ENCODE measurements at regions not wholly inside any gene's neighbourhood (a gene's known extent, or its start where the extent isn't known, plus 50 kb on each side); places are given as distances from the start of the nearest gene placed in this dataset.

DNA sequence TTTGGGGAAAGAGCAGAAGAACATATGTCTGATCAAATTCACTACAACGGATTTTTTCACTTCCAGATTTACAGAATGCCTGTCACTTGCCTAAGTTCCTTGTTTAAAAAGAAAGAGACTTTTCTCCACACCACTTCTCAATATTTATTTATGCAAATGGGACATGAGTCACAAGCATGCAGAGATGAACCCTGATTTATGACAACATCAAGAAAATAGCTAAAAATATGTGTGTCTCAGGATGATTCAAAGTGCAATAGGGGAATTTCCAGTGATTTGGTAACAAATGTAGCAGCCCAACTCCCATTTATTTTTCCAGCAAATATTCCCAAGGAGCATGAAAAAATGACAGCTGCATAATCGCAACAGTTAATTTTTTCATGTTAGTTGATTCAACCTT lies 180.4 kb upstream of the FAT1 start:
- Histone ChIP-seq H3K4me2 (ENCODE audit: low read depth, low read length, poor library complexity, severe bottlenecking) (no peak overlapping the region), H3F3A (ENCODE audit: insufficient read depth) (no peaks in the 10 kb centered on the region), H3K27ac (ENCODE audit: low read depth, low read length) (no peak overlapping the region), H4K20me1 (ENCODE audit: low read depth, low read length) (no peaks in the 10 kb centered on the region), H3K36me3 (ENCODE audit: low read length) (no peaks in the 10 kb centered on the region), H3K9me3 (ENCODE audit: insufficient read depth, low read length) (no peaks in the 10 kb centered on the region), H3K9ac (ENCODE audit: low read length) (no peak overlapping the region), H2AFZ (ENCODE audit: low read depth, low read length, severe bottlenecking) (no peak overlapping the region), H3K9me2 (replicated peaks; ENCODE audit: insufficient read depth, low read length) (no peaks in the 10 kb centered on the region), H3K79me2 (ENCODE audit: insufficient read depth, low read length) (no peaks in the 10 kb centered on the region), H3K4me3 (ENCODE audit: insufficient read depth, low read length, poor library complexity, severe bottlenecking) (no peak overlapping the region), H3K27me3 (ENCODE audit: low read length) (no peaks in the 10 kb centered on the region)
- TF ChIP-seq EZH2phosphoT487 (conservative IDR thresholded peaks at IDR 0.05; ENCODE audit: low read length) = no peak
- TF ChIP-seq, protein P1, sequence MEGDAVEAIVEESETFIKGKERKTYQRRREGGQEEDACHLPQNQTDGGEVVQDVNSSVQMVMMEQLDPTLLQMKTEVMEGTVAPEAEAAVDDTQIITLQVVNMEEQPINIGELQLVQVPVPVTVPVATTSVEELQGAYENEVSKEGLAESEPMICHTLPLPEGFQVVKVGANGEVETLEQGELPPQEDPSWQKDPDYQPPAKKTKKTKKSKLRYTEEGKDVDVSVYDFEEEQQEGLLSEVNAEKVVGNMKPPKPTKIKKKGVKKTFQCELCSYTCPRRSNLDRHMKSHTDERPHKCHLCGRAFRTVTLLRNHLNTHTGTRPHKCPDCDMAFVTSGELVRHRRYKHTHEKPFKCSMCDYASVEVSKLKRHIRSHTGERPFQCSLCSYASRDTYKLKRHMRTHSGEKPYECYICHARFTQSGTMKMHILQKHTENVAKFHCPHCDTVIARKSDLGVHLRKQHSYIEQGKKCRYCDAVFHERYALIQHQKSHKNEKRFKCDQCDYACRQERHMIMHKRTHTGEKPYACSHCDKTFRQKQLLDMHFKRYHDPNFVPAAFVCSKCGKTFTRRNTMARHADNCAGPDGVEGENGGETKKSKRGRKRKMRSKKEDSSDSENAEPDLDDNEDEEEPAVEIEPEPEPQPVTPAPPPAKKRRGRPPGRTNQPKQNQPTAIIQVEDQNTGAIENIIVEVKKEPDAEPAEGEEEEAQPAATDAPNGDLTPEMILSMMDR (IDR thresholded peaks at IDR 0.05; ENCODE audit: insufficient read depth, low read length, poor library complexity, severe bottlenecking) = no peak

DNA sequence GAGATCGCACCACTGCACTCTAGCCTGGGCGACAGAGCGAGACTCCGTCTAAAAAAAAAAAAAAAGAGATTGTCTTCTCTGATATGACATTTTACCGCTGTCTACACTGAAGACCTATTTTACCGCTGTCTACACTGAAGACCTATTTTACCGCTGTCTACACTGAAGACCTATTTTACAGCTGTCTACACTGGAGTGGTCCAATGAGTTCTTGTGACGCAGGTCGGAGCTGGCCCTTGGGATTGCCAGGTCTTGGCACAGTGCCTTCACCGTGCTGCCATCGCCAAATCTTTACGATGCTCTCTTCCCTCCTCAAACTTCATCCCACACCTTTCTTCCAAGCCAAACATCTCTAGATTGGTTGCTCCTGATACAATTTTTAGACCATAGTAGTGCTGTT lies 183.1 kb upstream of the FAT1 start:
- no peaks in the 10 kb centered on the region for H3K79me2 ChIP-seq (ENCODE audit: insufficient read depth, low read length)
- no peaks in the 10 kb centered on the region for H4K20me1 ChIP-seq (ENCODE audit: low read depth, low read length)
- no peaks in the 10 kb centered on the region for H3K27me3 ChIP-seq (ENCODE audit: low read length)
- TF ChIP-seq, protein P1 (IDR thresholded peaks at IDR 0.05; ENCODE audit: insufficient read depth, low read length, poor library complexity, severe bottlenecking) = no peak
- no peak for TF ChIP-seq EZH2phosphoT487 (conservative IDR thresholded peaks at IDR 0.05; ENCODE audit: low read length)
- H3K9ac ChIP-seq (ENCODE audit: low read length) = no peak overlapping the region
- H2AFZ ChIP-seq (ENCODE audit: low read depth, low read length, severe bottlenecking) = no peak overlapping the region
- H3K27ac ChIP-seq (ENCODE audit: low read depth, low read length) = no peak overlapping the region
- H3K36me3 ChIP-seq (ENCODE audit: low read length) = no peaks in the 10 kb centered on the region
- H3K4me2 ChIP-seq (ENCODE audit: low read depth, low read length, poor library complexity, severe bottlenecking) = no peak overlapping the region
- H3F3A ChIP-seq (ENCODE audit: insufficient read depth) = no peaks in the 10 kb centered on the region
- H3K9me2 ChIP-seq (replicated peaks; ENCODE audit: insufficient read depth, low read length) = no peaks in the 10 kb centered on the region
- H3K4me3 ChIP-seq (ENCODE audit: insufficient read depth, low read length, poor library complexity, severe bottlenecking) = no peak overlapping the region
- no peaks in the 10 kb centered on the region for H3K9me3 ChIP-seq (ENCODE audit: insufficient read depth, low read length)

DNA sequence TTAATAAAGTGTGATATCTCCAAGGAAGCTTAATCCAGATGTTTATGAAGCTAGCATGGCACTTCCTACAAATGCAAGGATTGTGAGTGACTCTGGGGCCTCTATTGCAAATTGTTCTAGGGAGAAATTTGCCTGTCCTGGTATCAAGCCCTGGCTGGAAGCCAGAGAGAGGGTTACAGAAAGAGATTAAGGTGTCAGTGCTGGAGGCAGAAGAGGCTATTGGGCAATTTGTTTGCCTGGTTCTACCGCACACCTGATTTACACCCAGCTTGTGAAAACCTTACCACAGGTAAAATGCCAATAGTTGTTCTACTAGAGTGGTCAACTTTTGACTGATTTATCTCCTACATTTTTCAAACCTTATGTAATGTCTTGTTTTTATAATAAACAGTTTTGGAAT lies 186.7 kb upstream of the FAT1 start:
- Histone ChIP-seq H3K79me2 (ENCODE audit: insufficient read depth, low read length) (no peaks in the 10 kb centered on the region), H3K27me3 (ENCODE audit: low read length) (no peaks in the 10 kb centered on the region), H3K9me2 (replicated peaks; ENCODE audit: insufficient read depth, low read length) (no peaks in the 10 kb centered on the region), H4K20me1 (ENCODE audit: low read depth, low read length) (no peaks in the 10 kb centered on the region), H3K27ac (ENCODE audit: low read depth, low read length) (no peak overlapping the region), H3K9me3 (ENCODE audit: insufficient read depth, low read length) (no peaks in the 10 kb centered on the region), H3K36me3 (ENCODE audit: low read length) (no peaks in the 10 kb centered on the region), H3K9ac (ENCODE audit: low read length) (no peak overlapping the region), H2AFZ (ENCODE audit: low read depth, low read length, severe bottlenecking) (no peak overlapping the region), H3F3A (ENCODE audit: insufficient read depth) (no peaks in the 10 kb centered on the region), H3K4me2 (ENCODE audit: low read depth, low read length, poor library complexity, severe bottlenecking) (no peak overlapping the region), H3K4me3 (ENCODE audit: insufficient read depth, low read length, poor library complexity, severe bottlenecking) (no peak overlapping the region)
- no peak for TF ChIP-seq EZH2phosphoT487 (conservative IDR thresholded peaks at IDR 0.05; ENCODE audit: low read length)
- TF ChIP-seq, protein P1 (IDR thresholded peaks at IDR 0.05; ENCODE audit: insufficient read depth, low read length, poor library complexity, severe bottlenecking) = no peak

DNA sequence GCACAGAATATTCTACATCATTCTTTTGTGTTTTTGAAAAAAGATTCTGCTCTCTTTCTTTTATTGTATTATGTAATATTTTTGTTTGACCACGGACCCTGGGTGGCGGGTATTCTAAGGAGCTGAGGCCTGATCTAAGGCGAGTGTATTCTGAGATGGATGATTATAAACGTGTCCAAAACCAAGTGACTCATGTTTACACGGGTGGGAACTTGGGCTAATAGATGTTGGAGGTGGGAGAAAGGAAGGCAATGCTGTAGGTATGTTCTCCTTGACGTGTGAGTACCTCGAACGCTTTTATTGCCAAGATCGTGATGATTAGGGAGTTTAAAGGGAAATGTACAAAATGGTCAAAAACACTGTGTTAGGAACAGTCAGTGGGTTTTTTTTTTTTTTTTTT lies 188.9 kb upstream of the FAT1 start:
- no peaks in the 10 kb centered on the region for H3F3A ChIP-seq (ENCODE audit: insufficient read depth)
- H3K27ac ChIP-seq (ENCODE audit: low read depth, low read length) = no peak overlapping the region
- no peak overlapping the region for H3K4me3 ChIP-seq (ENCODE audit: insufficient read depth, low read length, poor library complexity, severe bottlenecking)
- no peaks in the 10 kb centered on the region for H3K9me3 ChIP-seq (ENCODE audit: insufficient read depth, low read length)
- no peaks in the 10 kb centered on the region for H3K79me2 ChIP-seq (ENCODE audit: insufficient read depth, low read length)
- no peaks in the 10 kb centered on the region for H3K27me3 ChIP-seq (ENCODE audit: low read length)
- no peaks in the 10 kb centered on the region for H3K36me3 ChIP-seq (ENCODE audit: low read length)
- no peak overlapping the region for H3K9ac ChIP-seq (ENCODE audit: low read length)
- no peak for TF ChIP-seq EZH2phosphoT487 (conservative IDR thresholded peaks at IDR 0.05; ENCODE audit: low read length)
- TF ChIP-seq, protein P1 (IDR thresholded peaks at IDR 0.05; ENCODE audit: insufficient read depth, low read length, poor library complexity, severe bottlenecking) = no peak
- H3K9me2 ChIP-seq (replicated peaks; ENCODE audit: insufficient read depth, low read length) = no peaks in the 10 kb centered on the region
- no peak overlapping the region for H3K4me2 ChIP-seq (ENCODE audit: low read depth, low read length, poor library complexity, severe bottlenecking)
- H2AFZ ChIP-seq (ENCODE audit: low read depth, low read length, severe bottlenecking) = no peak overlapping the region
- H4K20me1 ChIP-seq (ENCODE audit: low read depth, low read length) = no peaks in the 10 kb centered on the region

Data from SU-DHL-6 (cell line).